GM18508 (cell line): ENCODE measurements at regions not wholly inside any gene's neighbourhood (a gene's known extent, or its start where the extent isn't known, plus 50 kb on each side); places are given as distances from the start of the nearest gene placed in this dataset.
"Not testable (repeated sequence)": the region's sequence is repeated elsewhere in the genome, so short reads cannot be mapped to it uniquely, and the experiment has no call there.

Experiments
- ATAC-seq: cut with Tn5 transposase; IDR thresholded peaks from one replicate; pipeline ENCODE4 v1.9.1; 2021; ENCODE audit warnings: moderate number of reproducible peaks; ENCODE audit not compliant: insufficient read depth, unreplicated experiment

GRCh38 chr11:45393334-45393733 lies 107.2 kb upstream of the SYT13 start:
- no peak for ATAC-seq

GRCh38 chr11:45392591-45393091 lies 106.5 kb upstream of the SYT13 start:
- ATAC-seq, result no peak

GRCh38 chr11:45392154-45392553 lies 106.0 kb upstream of the SYT13 start:
- no peak for ATAC-seq

- no peak for ATAC-seq
Observed at GRCh38 chr11:45391168-45391850, 105.2 kb upstream of the SYT13 start.

- no peak for ATAC-seq
Observed at GRCh38 chr11:45390407-45390806, 104.3 kb upstream of the SYT13 start.

- ATAC-seq, result no peak
Observed at GRCh38 chr11:45388472-45388871, 102.3 kb upstream of the SYT13 start.

- not testable (repeated sequence) for ATAC-seq
Observed at GRCh38 chr11:45387885-45388284, 101.7 kb upstream of the SYT13 start.

- no peak for ATAC-seq
Observed at GRCh38 chr11:45386972-45387371, 100.8 kb upstream of the SYT13 start.

GRCh38 chr11:45385844-45386243 lies 99.7 kb upstream of the SYT13 start:
- no peak for ATAC-seq

GRCh38 chr11:45385423-45385822 lies 99.3 kb upstream of the SYT13 start:
- no peak for ATAC-seq

GRCh38 chr11:45384711-45385241 lies 98.6 kb upstream of the SYT13 start:
- no peak for ATAC-seq

GRCh38 chr11:45384016-45384415 lies 97.9 kb upstream of the SYT13 start:
- ATAC-seq, result no peak

- no peak for ATAC-seq
Observed at GRCh38 chr11:45383224-45383623, 97.1 kb upstream of the SYT13 start.

GRCh38 chr11:45382133-45382878 lies 96.2 kb upstream of the SYT13 start:
- no peak for ATAC-seq

GRCh38 chr11:45379162-45379863 lies 93.2 kb upstream of the SYT13 start:
- no peak for ATAC-seq

GRCh38 chr11:45378516-45378915 lies 92.4 kb upstream of the SYT13 start:
- no peak for ATAC-seq

GRCh38 chr11:45374653-45375059 lies 88.5 kb upstream of the SYT13 start:
- no peak for ATAC-seq

- ATAC-seq, result no peak
Observed at GRCh38 chr11:45374130-45374529, 88.0 kb upstream of the SYT13 start.

GRCh38 chr11:45373506-45374035 lies 87.4 kb upstream of the SYT13 start:
- ATAC-seq, result no peak

GRCh38 chr11:45372414-45372813 lies 86.3 kb upstream of the SYT13 start:
- ATAC-seq, result not testable (repeated sequence)
